GM12891 (cell line): ENCODE measurements at regions not wholly inside any gene's neighbourhood (a gene's known extent, or its start where the extent isn't known, plus 50 kb on each side); places are given as distances from the start of the nearest gene placed in this dataset.

Experiments
- PAX5 ChIP-seq: IDR thresholded peaks from 2 replicates; pipeline ENCODE4 v1.6.1; 2011; ENCODE audit warnings: low read length, moderate library complexity, mild to moderate bottlenecking; ENCODE audit not compliant: insufficient read depth, severe bottlenecking
- POLR2A ChIP-seq: IDR thresholded peaks from 2 replicates; pipeline ENCODE4 v1.6.1; 2011; ENCODE audit warnings: low read depth, low read length, control low read depth
- POLR2AphosphoS5 ChIP-seq: IDR thresholded peaks from 2 replicates; pipeline ENCODE4 v1.6.1; 2011; ENCODE audit warnings: low read depth, low read length, control low read depth
- POU2F2 ChIP-seq: IDR thresholded peaks from 2 replicates; pipeline ENCODE4 v1.6.1; 2011; ENCODE audit warnings: low read depth, mild to moderate bottlenecking, control low read depth, low read length, moderate library complexity
- SPI1 ChIP-seq: IDR thresholded peaks from 2 replicates; pipeline ENCODE4 v1.6.1; 2011; ENCODE audit warnings: low read depth, low read length, control low read depth
- TAF1 ChIP-seq: IDR thresholded peaks from 2 replicates; pipeline ENCODE4 v1.6.1; 2011; ENCODE audit warnings: low read depth, low read length, control low read depth

DNA sequence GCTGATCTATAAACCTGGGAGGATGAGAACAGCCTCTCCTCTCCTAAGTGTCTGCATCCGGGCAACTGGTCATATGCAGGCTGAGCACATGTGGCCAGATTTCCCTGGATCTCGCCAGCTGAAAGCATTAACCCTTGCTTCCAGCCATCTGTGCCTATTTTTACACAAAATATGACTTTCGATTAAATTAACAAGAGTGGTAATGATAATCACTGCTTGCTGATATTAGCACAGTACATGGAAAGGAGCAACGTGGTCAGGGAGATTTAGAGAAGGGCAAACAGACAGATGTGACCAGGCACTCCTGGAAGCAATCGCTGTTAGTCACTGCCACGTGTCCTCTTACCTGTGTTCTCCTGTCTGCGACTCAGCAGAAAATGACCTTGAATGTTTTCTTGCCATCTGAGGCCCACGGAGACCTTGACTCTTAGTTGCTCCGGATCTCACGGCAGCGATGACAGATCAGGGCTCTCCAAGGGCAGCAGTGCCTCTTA, 59.5 kb upstream of the NPTX2 start:
- TF ChIP-seq POLR2AphosphoS5 (no peak), POLR2A (no peak), TAF1 (no peak), SPI1 (no peak), POU2F2 (no peak), PAX5 (no peak)
